ENCODE measurements at regions not wholly inside any gene's neighbourhood (a gene's known extent, or its start where the extent isn't known, plus 50 kb on each side); places are given as distances from the start of the nearest gene placed in this dataset.
"Not testable (repeated sequence)": the region's sequence is repeated elsewhere in the genome, so short reads cannot be mapped to it uniquely, and the experiment has no call there.

DNA sequence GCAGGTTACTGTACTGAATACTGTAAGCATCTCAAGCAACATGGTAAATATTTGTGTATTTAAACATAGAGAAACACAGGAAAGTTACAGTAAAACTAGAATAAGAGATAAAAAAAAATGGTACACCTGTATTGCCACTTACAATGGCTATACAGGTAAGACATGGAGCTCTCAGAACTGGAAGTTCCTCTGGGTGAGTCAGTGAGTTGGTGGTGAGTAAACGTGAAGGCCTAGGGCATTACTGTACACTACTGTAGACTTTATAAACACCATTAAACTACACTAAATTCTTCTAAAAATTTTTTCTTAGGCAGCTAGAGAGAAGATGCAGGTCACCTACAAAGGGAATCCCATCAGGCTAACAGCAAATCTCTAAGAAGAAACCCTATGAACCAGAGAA is 872.9 kb downstream of the TAF11L14 start:
- no peak overlapping the region for H3K27ac ChIP-seq (ENCODE audit: low read depth, low read length)
- no peak overlapping the region for H3K9ac ChIP-seq (ENCODE audit: low read depth, low read length)
- H3K4me3 ChIP-seq (ENCODE audit: low read depth, low read length) = no peak overlapping the region
- H3K9me3 ChIP-seq (ENCODE audit: control insufficient read depth, insufficient read depth, low read length) = no peaks in the 10 kb centered on the region
- peaks cover 19% of the 10 kb centered on the region for H3K4me1 ChIP-seq (ENCODE audit: control insufficient read depth, insufficient read depth, low read length)
- no peaks in the 10 kb centered on the region for H3K27me3 ChIP-seq (ENCODE audit: control insufficient read depth, insufficient read depth, low read length)
- H3K36me3 ChIP-seq (ENCODE audit: control insufficient read depth, insufficient read depth, low read length) = no peaks in the 10 kb centered on the region

DNA sequence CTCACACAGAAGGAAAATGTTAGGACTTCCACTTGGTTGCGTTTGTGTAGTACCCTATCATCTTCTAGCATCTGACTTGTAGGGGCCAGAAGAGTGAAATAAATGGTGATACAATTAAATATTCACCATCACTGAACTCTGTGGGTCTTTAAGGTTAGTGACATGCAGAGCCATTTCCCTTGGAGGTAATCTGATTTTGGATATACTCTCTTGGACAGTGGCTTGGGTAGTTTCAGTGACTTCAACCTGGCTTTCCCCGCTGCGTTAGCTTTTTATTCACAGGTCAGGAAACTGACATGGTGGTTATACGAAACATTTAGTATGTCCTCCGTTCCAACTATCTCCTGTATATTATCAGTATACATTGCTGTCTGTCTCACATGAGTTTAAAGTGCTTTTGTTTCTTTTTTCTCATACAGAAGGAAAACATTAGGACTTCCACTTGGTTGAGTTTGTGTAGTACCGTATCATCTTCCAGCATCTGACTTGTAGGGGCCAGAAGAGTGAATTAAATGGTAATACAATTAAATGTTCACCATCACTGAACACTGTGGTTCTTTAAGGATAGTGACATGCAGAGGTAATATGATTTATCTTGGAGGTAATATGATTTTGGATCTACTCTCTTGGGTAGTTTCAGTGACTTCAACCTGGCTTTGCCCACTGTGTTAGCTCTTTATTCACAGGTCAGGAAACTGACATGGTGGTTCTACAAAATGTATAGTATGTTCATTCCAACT is 883.6 kb downstream of the TAF11L14 start:
- Histone ChIP-seq H3K9me3 (ENCODE audit: control insufficient read depth, insufficient read depth, low read length) (no peaks in the 10 kb centered on the region), H3K27ac (ENCODE audit: low read depth, low read length) (no peak overlapping the region), H3K4me3 (ENCODE audit: low read depth, low read length) (no peak overlapping the region), H3K27me3 (ENCODE audit: control insufficient read depth, insufficient read depth, low read length) (no peaks in the 10 kb centered on the region), H3K9ac (ENCODE audit: low read depth, low read length) (no peak overlapping the region), H3K36me3 (ENCODE audit: control insufficient read depth, insufficient read depth, low read length) (no peaks in the 10 kb centered on the region), H3K4me1 (ENCODE audit: control insufficient read depth, insufficient read depth, low read length) (no peaks in the 10 kb centered on the region)

- Histone ChIP-seq H3K9me3 (ENCODE audit: control insufficient read depth, insufficient read depth, low read length) (no peaks in the 10 kb centered on the region), H3K27ac (ENCODE audit: low read depth, low read length) (no peak overlapping the region), H3K36me3 (ENCODE audit: control insufficient read depth, insufficient read depth, low read length) (no peaks in the 10 kb centered on the region), H3K4me3 (ENCODE audit: low read depth, low read length) (no peak overlapping the region), H3K27me3 (ENCODE audit: control insufficient read depth, insufficient read depth, low read length) (no peaks in the 10 kb centered on the region), H3K9ac (ENCODE audit: low read depth, low read length) (no peak overlapping the region), H3K4me1 (ENCODE audit: control insufficient read depth, insufficient read depth, low read length) (0 out of 2 replicates have a peak, but pooled peaks cover 2% of the 10 kb centered on the region)
Measured at GRCh38 chr5:18523380-18523779, 889.1 kb downstream of the TAF11L14 start.

- no peak overlapping the region for H3K27ac ChIP-seq (ENCODE audit: low read depth, low read length)
Measured at GRCh38 chr5:18526792-18527405, 892.6 kb downstream of the TAF11L14 start.

DNA sequence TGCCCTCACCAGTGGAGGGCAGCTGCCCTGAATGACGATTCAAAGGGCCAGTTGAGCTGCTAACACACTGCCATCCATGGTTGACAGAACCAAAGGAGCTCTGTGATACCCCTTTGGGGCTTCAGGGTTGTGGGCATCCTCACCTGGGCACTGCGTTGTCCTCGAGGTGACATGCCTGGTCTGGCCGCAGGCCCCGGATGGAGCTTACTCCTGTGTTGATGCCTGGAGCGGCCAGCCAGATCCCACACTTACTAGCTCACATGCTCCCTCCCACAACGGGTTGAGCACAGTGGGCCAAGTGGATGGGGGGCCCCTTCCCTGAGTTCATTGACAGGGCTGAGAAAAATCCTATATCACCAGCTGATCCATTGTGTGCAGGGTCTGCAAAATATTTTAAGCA is 898.9 kb downstream of the TAF11L14 start:
- Histone ChIP-seq H3K27ac (ENCODE audit: low read depth, low read length) (no peak overlapping the region), H3K9ac (ENCODE audit: low read depth, low read length) (no peak overlapping the region), H3K4me3 (ENCODE audit: low read depth, low read length) (no peak overlapping the region), H3K27me3 (ENCODE audit: control insufficient read depth, insufficient read depth, low read length) (no peaks in the 10 kb centered on the region), H3K9me3 (ENCODE audit: control insufficient read depth, insufficient read depth, low read length) (no peaks in the 10 kb centered on the region), H3K4me1 (ENCODE audit: control insufficient read depth, insufficient read depth, low read length) (peaks cover 10% of the 10 kb centered on the region), H3K36me3 (ENCODE audit: control insufficient read depth, insufficient read depth, low read length) (no peaks in the 10 kb centered on the region)

More at GRCh38 chr5:18526792-18527405, 892.6 kb downstream of the TAF11L14 start:
- Histone ChIP-seq H3K9ac (ENCODE audit: low read depth, low read length) (no peak overlapping the region), H3K4me1 (ENCODE audit: control insufficient read depth, insufficient read depth, low read length) (0 out of 2 replicates have a peak, but pooled peaks cover 2% of the 10 kb centered on the region), H3K27me3 (ENCODE audit: control insufficient read depth, insufficient read depth, low read length) (no peaks in the 10 kb centered on the region), H3K36me3 (ENCODE audit: control insufficient read depth, insufficient read depth, low read length) (no peaks in the 10 kb centered on the region), H3K9me3 (ENCODE audit: control insufficient read depth, insufficient read depth, low read length) (no peaks in the 10 kb centered on the region), H3K4me3 (ENCODE audit: low read depth, low read length) (no peak overlapping the region)

GRCh38 chr5:18534119-18534518 is 899.9 kb downstream of the TAF11L14 start:
- no peak overlapping the region for H3K4me3 ChIP-seq (ENCODE audit: low read depth, low read length)
- peak overlapping the region; percentile 46 for H3K27ac ChIP-seq (ENCODE audit: low read depth, low read length)
- peaks cover 10% of the 10 kb centered on the region for H3K4me1 ChIP-seq (ENCODE audit: control insufficient read depth, insufficient read depth, low read length)
- H3K9me3 ChIP-seq (ENCODE audit: control insufficient read depth, insufficient read depth, low read length) = no peaks in the 10 kb centered on the region
- H3K27me3 ChIP-seq (ENCODE audit: control insufficient read depth, insufficient read depth, low read length) = no peaks in the 10 kb centered on the region
- H3K36me3 ChIP-seq (ENCODE audit: control insufficient read depth, insufficient read depth, low read length) = no peaks in the 10 kb centered on the region
- H3K9ac ChIP-seq (ENCODE audit: low read depth, low read length) = no peak overlapping the region

DNA sequence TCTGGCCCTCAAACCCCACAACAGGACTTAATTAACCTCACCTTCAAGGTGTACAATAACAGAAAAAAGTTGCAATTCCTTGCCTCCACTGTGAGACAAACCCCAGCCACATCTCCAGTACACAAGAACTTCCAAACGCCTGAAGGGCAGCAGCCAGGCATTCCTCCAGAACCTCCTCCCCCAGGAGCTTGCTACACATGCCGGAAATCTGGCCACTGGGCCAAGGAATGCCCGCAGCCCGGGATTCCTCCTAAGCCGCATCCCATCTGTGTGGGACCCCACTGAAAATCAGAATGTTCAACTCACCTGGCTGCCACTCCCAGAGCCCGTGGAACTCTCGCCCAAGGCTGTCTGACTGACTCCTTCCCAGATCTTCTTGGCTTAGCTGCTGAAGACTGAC is 901.5 kb downstream of the TAF11L14 start:
- not testable (repeated sequence) for H3K27ac ChIP-seq (ENCODE audit: low read depth, low read length); H3K27me3 ChIP-seq (ENCODE audit: control insufficient read depth, insufficient read depth, low read length); H3K4me3 ChIP-seq (ENCODE audit: low read depth, low read length); H3K4me1 ChIP-seq (ENCODE audit: control insufficient read depth, insufficient read depth, low read length); H3K9me3 ChIP-seq (ENCODE audit: control insufficient read depth, insufficient read depth, low read length); H3K9ac ChIP-seq (ENCODE audit: low read depth, low read length); H3K36me3 ChIP-seq (ENCODE audit: control insufficient read depth, insufficient read depth, low read length)

GRCh38 chr5:18544421-18544820 is 910.2 kb downstream of the TAF11L14 start:
- Histone ChIP-seq H3K9ac (ENCODE audit: low read depth, low read length) (0 out of 2 replicates have a peak overlapping the region, but pooled peaks have one; percentile 4), H3K9me3 (ENCODE audit: control insufficient read depth, insufficient read depth, low read length) (peaks cover 11% of the 10 kb centered on the region), H3K27me3 (ENCODE audit: control insufficient read depth, insufficient read depth, low read length) (no peaks in the 10 kb centered on the region), H3K4me1 (ENCODE audit: control insufficient read depth, insufficient read depth, low read length) (peaks cover 19% of the 10 kb centered on the region), H3K36me3 (ENCODE audit: control insufficient read depth, insufficient read depth, low read length) (0 out of 2 replicates have a peak, but pooled peaks cover 4% of the 10 kb centered on the region), H3K27ac (ENCODE audit: low read depth, low read length) (no peak overlapping the region), H3K4me3 (ENCODE audit: low read depth, low read length) (no peak overlapping the region)

- Histone ChIP-seq H3K4me1 (ENCODE audit: control insufficient read depth, insufficient read depth, low read length) (peaks cover 19% of the 10 kb centered on the region), H3K9ac (ENCODE audit: low read depth, low read length) (no peak overlapping the region), H3K27me3 (ENCODE audit: control insufficient read depth, insufficient read depth, low read length) (no peaks in the 10 kb centered on the region), H3K9me3 (ENCODE audit: control insufficient read depth, insufficient read depth, low read length) (peaks cover 23% of the 10 kb centered on the region), H3K4me3 (ENCODE audit: low read depth, low read length) (no peak overlapping the region), H3K27ac (ENCODE audit: low read depth, low read length) (no peak overlapping the region), H3K36me3 (ENCODE audit: control insufficient read depth, insufficient read depth, low read length) (0 out of 2 replicates have a peak, but pooled peaks cover 4% of the 10 kb centered on the region)
Measured at GRCh38 chr5:18546591-18546990, 912.3 kb downstream of the TAF11L14 start.

DNA sequence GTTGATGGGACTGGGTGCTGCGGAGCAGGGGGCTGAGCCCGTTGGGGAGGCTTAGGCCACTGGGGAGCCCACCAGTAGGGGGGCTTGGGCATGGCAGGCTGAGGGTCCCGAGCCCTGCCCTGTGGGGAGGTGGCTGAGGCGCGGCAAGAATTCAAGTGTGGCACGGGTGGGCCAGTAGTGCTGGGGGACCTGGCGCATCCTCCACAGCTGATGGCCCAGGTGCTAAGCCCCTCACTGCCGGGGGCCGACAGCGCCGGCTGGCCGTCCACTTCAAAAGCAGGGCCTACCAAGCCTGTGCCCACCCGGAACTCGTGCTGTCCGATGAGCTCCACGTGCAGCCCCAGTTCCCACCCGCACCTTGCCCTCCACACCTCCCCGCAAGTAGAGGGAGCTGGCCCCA is 917.5 kb downstream of the TAF11L14 start:
- Histone ChIP-seq H3K27me3 (ENCODE audit: control insufficient read depth, insufficient read depth, low read length) (no peaks in the 10 kb centered on the region), H3K27ac (ENCODE audit: low read depth, low read length) (no peak overlapping the region), H3K4me3 (ENCODE audit: low read depth, low read length) (no peak overlapping the region), H3K9ac (ENCODE audit: low read depth, low read length) (no peak overlapping the region), H3K36me3 (ENCODE audit: control insufficient read depth, insufficient read depth, low read length) (0 out of 2 replicates have a peak, but pooled peaks cover 4% of the 10 kb centered on the region), H3K4me1 (ENCODE audit: control insufficient read depth, insufficient read depth, low read length) (peaks cover under 1% of the 10 kb centered on the region; the same call in 1 of the 2 replicates), H3K9me3 (ENCODE audit: control insufficient read depth, insufficient read depth, low read length) (peaks cover 45% of the 10 kb centered on the region)

- H3K4me1 ChIP-seq (ENCODE audit: control insufficient read depth, insufficient read depth, low read length) = no peaks in the 10 kb centered on the region
Measured at GRCh38 chr5:18553269-18553668, 919.0 kb downstream of the TAF11L14 start.

More at GRCh38 chr5:18553269-18553668, 919.0 kb downstream of the TAF11L14 start:
- Histone ChIP-seq H3K9me3 (ENCODE audit: control insufficient read depth, insufficient read depth, low read length) (peaks cover 45% of the 10 kb centered on the region), H3K36me3 (ENCODE audit: control insufficient read depth, insufficient read depth, low read length) (no peaks in the 10 kb centered on the region), H3K27ac (ENCODE audit: low read depth, low read length) (no peak overlapping the region), H3K9ac (ENCODE audit: low read depth, low read length) (no peak overlapping the region), H3K4me3 (ENCODE audit: low read depth, low read length) (no peak overlapping the region), H3K27me3 (ENCODE audit: control insufficient read depth, insufficient read depth, low read length) (no peaks in the 10 kb centered on the region)
